SK-N-SH (cell line): ENCODE measurements at regions not wholly inside any gene's neighbourhood (a gene's known extent, or its start where the extent isn't known, plus 50 kb on each side); places are given as distances from the start of the nearest gene placed in this dataset.

Source experiments
- POLR2AphosphoS5 ChIP-seq: IDR thresholded peaks from 2 replicates; pipeline ENCODE4 v1.6.1; 2012; ENCODE audit warnings: low read depth, low read length
- RAD21 ChIP-seq: IDR thresholded peaks from 2 replicates; pipeline ENCODE4 v1.6.1; 2012; ENCODE audit warnings: mild to moderate bottlenecking, low read length
- RCOR1 ChIP-seq: fragments of 150-350 bp; IDR thresholded peaks from 2 replicates; pipeline ENCODE4 v1.6.1; 2017; ENCODE audit warnings: antibody characterized with exemption, low read length
- RXRA ChIP-seq: IDR thresholded peaks from 2 replicates; pipeline ENCODE4 v1.4.0; 2012; ENCODE audit warnings: low read depth, mild to moderate bottlenecking, borderline replicate concordance
- YY1 ChIP-seq: IDR thresholded peaks from 2 replicates; pipeline ENCODE4 v1.4.0; 2012; ENCODE audit warnings: low read depth, mild to moderate bottlenecking
- TF ChIP-seq, protein P1 (sequence below): fragments of 200-600 bp; sonication (generic); IDR thresholded peaks from 2 replicates; pipeline ENCODE4 v1.6.1; 2017; ENCODE audit warnings: antibody characterized with exemption, mild to moderate bottlenecking, moderate library complexity
- TF ChIP-seq, protein P2 (sequence below): IDR thresholded peaks from 2 replicates; pipeline ENCODE4 v1.4.0; 2012; ENCODE audit warnings: low read depth
- TF ChIP-seq, protein P3 (sequence below): IDR thresholded peaks from 2 replicates; pipeline ENCODE4 v1.6.1; 2012; ENCODE audit warnings: mild to moderate bottlenecking, low read depth, low read length, moderate library complexity
- TF ChIP-seq, protein P4 (sequence below): IDR thresholded peaks from 2 replicates; pipeline ENCODE4; 2012
- TF ChIP-seq, protein P5 (sequence below): IDR thresholded peaks from 2 replicates; pipeline ENCODE4 v1.4.0; 2012; ENCODE audit warnings: low read depth, borderline replicate concordance

DNA sequence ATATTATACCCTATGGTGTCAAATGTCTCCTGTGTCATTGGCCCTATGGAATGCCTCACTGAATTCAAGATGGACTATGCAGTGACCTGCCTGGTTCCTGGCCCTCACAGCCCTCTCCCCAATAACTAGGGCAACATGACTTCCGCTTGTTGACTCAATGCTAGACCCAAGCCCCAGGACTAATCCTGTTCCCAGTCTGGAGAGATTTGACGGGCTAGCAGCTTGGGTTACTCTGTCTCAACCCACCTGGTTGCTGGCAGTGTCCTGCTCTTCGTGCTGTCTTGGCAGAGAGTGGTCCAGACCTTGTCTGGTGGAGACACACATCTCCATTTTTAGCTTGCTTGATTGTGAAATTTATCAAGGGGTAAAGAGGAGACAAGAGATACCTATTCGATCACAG lies 135.8 kb upstream of the HES1 start:
- TF ChIP-seq, protein P1, sequence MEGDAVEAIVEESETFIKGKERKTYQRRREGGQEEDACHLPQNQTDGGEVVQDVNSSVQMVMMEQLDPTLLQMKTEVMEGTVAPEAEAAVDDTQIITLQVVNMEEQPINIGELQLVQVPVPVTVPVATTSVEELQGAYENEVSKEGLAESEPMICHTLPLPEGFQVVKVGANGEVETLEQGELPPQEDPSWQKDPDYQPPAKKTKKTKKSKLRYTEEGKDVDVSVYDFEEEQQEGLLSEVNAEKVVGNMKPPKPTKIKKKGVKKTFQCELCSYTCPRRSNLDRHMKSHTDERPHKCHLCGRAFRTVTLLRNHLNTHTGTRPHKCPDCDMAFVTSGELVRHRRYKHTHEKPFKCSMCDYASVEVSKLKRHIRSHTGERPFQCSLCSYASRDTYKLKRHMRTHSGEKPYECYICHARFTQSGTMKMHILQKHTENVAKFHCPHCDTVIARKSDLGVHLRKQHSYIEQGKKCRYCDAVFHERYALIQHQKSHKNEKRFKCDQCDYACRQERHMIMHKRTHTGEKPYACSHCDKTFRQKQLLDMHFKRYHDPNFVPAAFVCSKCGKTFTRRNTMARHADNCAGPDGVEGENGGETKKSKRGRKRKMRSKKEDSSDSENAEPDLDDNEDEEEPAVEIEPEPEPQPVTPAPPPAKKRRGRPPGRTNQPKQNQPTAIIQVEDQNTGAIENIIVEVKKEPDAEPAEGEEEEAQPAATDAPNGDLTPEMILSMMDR, result no peak
- TF ChIP-seq RCOR1, result no peak
- no peak for TF ChIP-seq RAD21
- TF ChIP-seq, protein P2, sequence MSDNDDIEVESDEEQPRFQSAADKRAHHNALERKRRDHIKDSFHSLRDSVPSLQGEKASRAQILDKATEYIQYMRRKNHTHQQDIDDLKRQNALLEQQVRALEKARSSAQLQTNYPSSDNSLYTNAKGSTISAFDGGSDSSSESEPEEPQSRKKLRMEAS, result no peak
- TF ChIP-seq, protein P3, sequence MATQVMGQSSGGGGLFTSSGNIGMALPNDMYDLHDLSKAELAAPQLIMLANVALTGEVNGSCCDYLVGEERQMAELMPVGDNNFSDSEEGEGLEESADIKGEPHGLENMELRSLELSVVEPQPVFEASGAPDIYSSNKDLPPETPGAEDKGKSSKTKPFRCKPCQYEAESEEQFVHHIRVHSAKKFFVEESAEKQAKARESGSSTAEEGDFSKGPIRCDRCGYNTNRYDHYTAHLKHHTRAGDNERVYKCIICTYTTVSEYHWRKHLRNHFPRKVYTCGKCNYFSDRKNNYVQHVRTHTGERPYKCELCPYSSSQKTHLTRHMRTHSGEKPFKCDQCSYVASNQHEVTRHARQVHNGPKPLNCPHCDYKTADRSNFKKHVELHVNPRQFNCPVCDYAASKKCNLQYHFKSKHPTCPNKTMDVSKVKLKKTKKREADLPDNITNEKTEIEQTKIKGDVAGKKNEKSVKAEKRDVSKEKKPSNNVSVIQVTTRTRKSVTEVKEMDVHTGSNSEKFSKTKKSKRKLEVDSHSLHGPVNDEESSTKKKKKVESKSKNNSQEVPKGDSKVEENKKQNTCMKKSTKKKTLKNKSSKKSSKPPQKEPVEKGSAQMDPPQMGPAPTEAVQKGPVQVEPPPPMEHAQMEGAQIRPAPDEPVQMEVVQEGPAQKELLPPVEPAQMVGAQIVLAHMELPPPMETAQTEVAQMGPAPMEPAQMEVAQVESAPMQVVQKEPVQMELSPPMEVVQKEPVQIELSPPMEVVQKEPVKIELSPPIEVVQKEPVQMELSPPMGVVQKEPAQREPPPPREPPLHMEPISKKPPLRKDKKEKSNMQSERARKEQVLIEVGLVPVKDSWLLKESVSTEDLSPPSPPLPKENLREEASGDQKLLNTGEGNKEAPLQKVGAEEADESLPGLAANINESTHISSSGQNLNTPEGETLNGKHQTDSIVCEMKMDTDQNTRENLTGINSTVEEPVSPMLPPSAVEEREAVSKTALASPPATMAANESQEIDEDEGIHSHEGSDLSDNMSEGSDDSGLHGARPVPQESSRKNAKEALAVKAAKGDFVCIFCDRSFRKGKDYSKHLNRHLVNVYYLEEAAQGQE, result no peak
- TF ChIP-seq RXRA, result no peak
- TF ChIP-seq, protein P4, sequence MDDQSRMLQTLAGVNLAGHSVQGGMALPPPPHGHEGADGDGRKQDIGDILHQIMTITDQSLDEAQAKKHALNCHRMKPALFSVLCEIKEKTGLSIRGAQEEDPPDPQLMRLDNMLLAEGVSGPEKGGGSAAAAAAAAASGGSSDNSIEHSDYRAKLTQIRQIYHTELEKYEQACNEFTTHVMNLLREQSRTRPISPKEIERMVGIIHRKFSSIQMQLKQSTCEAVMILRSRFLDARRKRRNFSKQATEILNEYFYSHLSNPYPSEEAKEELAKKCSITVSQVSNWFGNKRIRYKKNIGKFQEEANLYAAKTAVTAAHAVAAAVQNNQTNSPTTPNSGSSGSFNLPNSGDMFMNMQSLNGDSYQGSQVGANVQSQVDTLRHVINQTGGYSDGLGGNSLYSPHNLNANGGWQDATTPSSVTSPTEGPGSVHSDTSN, result no peak
- no peak for TF ChIP-seq POLR2AphosphoS5
- TF ChIP-seq, protein P5, sequence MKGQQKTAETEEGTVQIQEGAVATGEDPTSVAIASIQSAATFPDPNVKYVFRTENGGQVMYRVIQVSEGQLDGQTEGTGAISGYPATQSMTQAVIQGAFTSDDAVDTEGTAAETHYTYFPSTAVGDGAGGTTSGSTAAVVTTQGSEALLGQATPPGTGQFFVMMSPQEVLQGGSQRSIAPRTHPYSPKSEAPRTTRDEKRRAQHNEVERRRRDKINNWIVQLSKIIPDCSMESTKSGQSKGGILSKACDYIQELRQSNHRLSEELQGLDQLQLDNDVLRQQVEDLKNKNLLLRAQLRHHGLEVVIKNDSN, result no peak
- TF ChIP-seq YY1, result no peak
